HG03457 (cell line): ENCODE measurements at regions not wholly inside any gene's neighbourhood (a gene's known extent, or its start where the extent isn't known, plus 50 kb on each side); places are given as distances from the start of the nearest gene placed in this dataset.
"Not testable (repeated sequence)": the region's sequence is repeated elsewhere in the genome, so short reads cannot be mapped to it uniquely, and the experiment has no call there.

Experiments
- ATAC-seq: cut with Tn5 transposase; IDR thresholded peaks from one replicate; pipeline ENCODE4 v1.9.1; 2021; ENCODE audit warnings: moderate number of reproducible peaks; ENCODE audit not compliant: unreplicated experiment

GRCh38 chr9:78896479-78896878, 599.6 kb downstream of the PSAT1 start:
- no peak for ATAC-seq

- no peak for ATAC-seq
Observed at GRCh38 chr9:78898234-78898633, 601.3 kb downstream of the PSAT1 start.

GRCh38 chr9:78899006-78899405, 602.1 kb downstream of the PSAT1 start:
- ATAC-seq, result no peak

- no peak for ATAC-seq
Observed at GRCh38 chr9:78900500-78900899, 603.6 kb downstream of the PSAT1 start.

GRCh38 chr9:78902051-78902450, 605.1 kb downstream of the PSAT1 start:
- ATAC-seq, result no peak

- no peak for ATAC-seq
Observed at GRCh38 chr9:78903581-78903980, 606.7 kb downstream of the PSAT1 start.

- no peak for ATAC-seq
Observed at GRCh38 chr9:78904686-78905085, 607.8 kb downstream of the PSAT1 start.

GRCh38 chr9:78905387-78905786, 608.5 kb downstream of the PSAT1 start:
- ATAC-seq, result no peak

GRCh38 chr9:78905986-78906755, 609.2 kb downstream of the PSAT1 start:
- no peak for ATAC-seq

GRCh38 chr9:78909566-78909965, 612.6 kb downstream of the PSAT1 start:
- no peak for ATAC-seq

GRCh38 chr9:78916884-78917283, 620.0 kb downstream of the PSAT1 start:
- not testable (repeated sequence) for ATAC-seq

GRCh38 chr9:78918976-78919375, 622.1 kb downstream of the PSAT1 start:
- no peak for ATAC-seq

- no peak for ATAC-seq
Observed at GRCh38 chr9:78919701-78920100, 622.8 kb downstream of the PSAT1 start.

- no peak for ATAC-seq
Observed at GRCh38 chr9:78921341-78921740, 624.4 kb downstream of the PSAT1 start.

GRCh38 chr9:78923966-78924659, 627.2 kb downstream of the PSAT1 start:
- ATAC-seq, result no peak

GRCh38 chr9:78927099-78927940, 630.4 kb downstream of the PSAT1 start:
- ATAC-seq, result no peak

GRCh38 chr9:78928625-78929405, 631.9 kb downstream of the PSAT1 start:
- ATAC-seq, result no peak

- no peak for ATAC-seq
Observed at GRCh38 chr9:78930281-78930680, 633.4 kb downstream of the PSAT1 start.

- no peak for ATAC-seq
Observed at GRCh38 chr9:78932849-78933627, 636.1 kb downstream of the PSAT1 start.

GRCh38 chr9:78934880-78935279, 636.9 kb upstream of the TLE4 start:
- no peak for ATAC-seq
